Panc1 (cell line): ENCODE measurements at regions not wholly inside any gene's neighbourhood (a gene's known extent, or its start where the extent isn't known, plus 50 kb on each side); places are given as distances from the start of the nearest gene placed in this dataset.
"Not testable (repeated sequence)": the region's sequence is repeated elsewhere in the genome, so short reads cannot be mapped to it uniquely, and the experiment has no call there.

Experiments used
- ATAC-seq: fragments of 200-7000 bp; cut with Tn5 transposase; 2 replicates; pipeline ENCODE4 v1.9.1; 2020; ENCODE audit warnings: mild to moderate bottlenecking, moderate library complexity
- BruUV-seq: library from RNA; stranded (reverse); fragments of 400-500 nt; replicated peaks from 2 replicates; lab custom pipeline; 2021; lab: Mats Ljungman, UMichigan
- CTCF ChIA-PET: fragments of 300-600 bp; sonication (Branson Sonifier 250); formaldehyde crosslinking; loops from one replicate; lab custom pipeline; 2022; ENCODE audit warnings: antibody characterized with exemption; lab: Charles Lee
- POLR2A ChIA-PET: fragments of 300-600 bp; sonication (Branson Sonifier 250); formaldehyde crosslinking; loops from one replicate; lab custom pipeline; 2022; ENCODE audit warnings: antibody characterized with exemption; lab: Charles Lee
- DNase-seq: peaks from one replicate; pipeline ENCODE4 v3.0.0-alpha.2; 2010; ENCODE audit warnings: low read depth, low spot score
- H3K27ac ChIP-seq: 2 replicates; pipeline ENCODE4 v1.5.1; 2011; ENCODE audit warnings: mild to moderate bottlenecking, low read length, inconsistent platforms
- H3K27me3 ChIP-seq: fragments of 200-500 bp; sonication (Bioruptor generic); 2 replicates; pipeline ENCODE4 v1.6.0; 2014; ENCODE audit warnings: low read length, inconsistent platforms; ENCODE audit not compliant: control insufficient read depth, insufficient read depth
- H3K36me3 ChIP-seq: fragments of 200-500 bp; sonication (Bioruptor generic); 2 replicates; pipeline ENCODE4 v1.5.1; 2014; ENCODE audit warnings: inconsistent platforms, mild to moderate bottlenecking, low read length, moderate library complexity; ENCODE audit not compliant: control insufficient read depth, insufficient read depth
- H3K4me1 ChIP-seq: 2 replicates; pipeline ENCODE4 v1.5.1; 2011; ENCODE audit warnings: inconsistent platforms, mild to moderate bottlenecking, low read length, moderate library complexity; ENCODE audit not compliant: control insufficient read depth, insufficient read depth
- H3K4me3 ChIP-seq, 2 experiments: 2 replicates each; pipeline ENCODE4 v1.5.1; 2011 to 2012; ENCODE audit warnings: low read depth in 2 of 2, low read length in 2 of 2, mild to moderate bottlenecking in 2 of 2, inconsistent platforms in 1 of 2, moderate library complexity in 1 of 2
- H3K9me3 ChIP-seq: fragments of 200-500 bp; sonication (Bioruptor generic); 2 replicates; pipeline ENCODE4 v1.5.1; 2014; ENCODE audit warnings: low read depth, mild to moderate bottlenecking, inconsistent platforms, low read length, moderate library complexity; ENCODE audit not compliant: control insufficient read depth, insufficient read depth
- CTCF ChIP-seq: fragments of 450-650 bp; IDR thresholded peaks from 2 replicates; pipeline ENCODE4 v1.5.1; 2017; ENCODE audit warnings: mild to moderate bottlenecking
- POLR2AphosphoS5 ChIP-seq: IDR thresholded peaks from 2 replicates; pipeline ENCODE4 v1.6.1; 2012; ENCODE audit warnings: mild to moderate bottlenecking, low read depth, low read length, moderate library complexity
- REST ChIP-seq, 2 experiments: IDR thresholded peaks; 2 replicates each; pipeline ENCODE4 v1.6.1; 2011 to 2012; ENCODE audit warnings: low read depth in 2 of 2, control low read depth in 1 of 2, low read length in 1 of 2, mild to moderate bottlenecking in 1 of 2, moderate library complexity in 1 of 2; ENCODE audit not compliant: insufficient read depth in 1 of 2
- SIN3A ChIP-seq: IDR thresholded peaks from 2 replicates; pipeline ENCODE4 v1.6.1; 2012; ENCODE audit warnings: low read depth, mild to moderate bottlenecking, low read length, moderate library complexity, borderline replicate concordance; ENCODE audit not compliant: insufficient read depth
- TCF7L2 ChIP-seq: IDR thresholded peaks from 2 replicates; pipeline ENCODE4 v1.6.1; 2011; ENCODE audit warnings: mild to moderate bottlenecking, low read depth, low read length, inconsistent platforms
- in situ Hi-C: cut with HindIII; loops from 2 replicates; pipeline ENCODE4 v1.10.0; 2016; ENCODE audit warnings: low sequenced_read_pairs, low pct_unique_long_range_greater_than_20kb
- intact Hi-C: fragments of 100-400 bp; cut with micrococcal nuclease; formaldehyde crosslinking; loops from one replicate; pipeline ENCODE4 v1.10.0; 2022; ENCODE audit not compliant: unreplicated experiment

- Histone ChIP-seq H3K27me3 (no peaks in the 10 kb centered on the region; the same call in 1 of the 2 replicates), H3K27ac (no peak overlapping the region), H3K36me3 (no peaks in the 10 kb centered on the region), H3K4me3 (no peak overlapping the region), H3K9me3 (no peaks in the 10 kb centered on the region), H3K4me1 (no peaks in the 10 kb centered on the region)
- in situ Hi-C loops = no loop called here
- intact Hi-C loops = no loop called here
- POLR2A ChIA-PET = no interaction called here
- BruUV-seq = no TSS peak
- DNase-seq (no peak), ATAC-seq (peak; percentile 42; the same call in 1 of the 2 replicates)
- CTCF ChIA-PET = no interaction called here
- TF ChIP-seq SIN3A = no peak
- TF ChIP-seq POLR2AphosphoS5 = no peak
These were observed 69.4 kb upstream of the COL5A1 start for GRCh38 chr9:134571946-134572917.

GRCh38 chr9:134574686-134575085, 66.9 kb upstream of the COL5A1 start:
- BruUV-seq, in situ Hi-C loops, H3K27ac ChIP-seq, intact Hi-C loops, H3K36me3 ChIP-seq, ATAC-seq, CTCF ChIA-PET, H3K4me1 ChIP-seq, H3K9me3 ChIP-seq, H3K27me3 ChIP-seq, POLR2A ChIA-PET, DNase-seq, H3K4me3 ChIP-seq: not testable (repeated sequence)

- H3K4me1 ChIP-seq = no peaks in the 10 kb centered on the region
- no peaks in the 10 kb centered on the region for H3K36me3 ChIP-seq
- in situ Hi-C loops = no loop called here
- H3K27me3 ChIP-seq = peaks cover 2% of the 10 kb centered on the region; the same call in 1 of the 2 replicates
- H3K9me3 ChIP-seq = no peaks in the 10 kb centered on the region
- ATAC-seq (no peak), DNase-seq (no peak)
- no peak overlapping the region for H3K4me3 ChIP-seq
- CTCF ChIA-PET = no interaction called here
- POLR2A ChIA-PET = no interaction called here
- intact Hi-C loops = no loop called here
- no TSS peak for BruUV-seq
- no peak overlapping the region for H3K27ac ChIP-seq
- TF ChIP-seq REST (IDR thresholded peaks at IDR 0.05; ENCODE audit: insufficient read depth in 1 of 2, low read depth in 2 of 2, low read length in 1 of 2) (no peak), SIN3A (no peak), POLR2AphosphoS5 (no peak), CTCF (no peak), TCF7L2 (no peak)
These were observed 66.3 kb upstream of the COL5A1 start for GRCh38 chr9:134575103-134575900.
